Urothelium cell line (cell line): ENCODE measurements at regions not wholly inside any gene's neighbourhood (a gene's known extent, or its start where the extent isn't known, plus 50 kb on each side); places are given as distances from the start of the nearest gene placed in this dataset.

ENCODE experiments used
- DNase-seq: peaks from one replicate; pipeline ENCODE4 v3.0.0; 2011; ENCODE audit warnings: low spot score, mixed read lengths
- FAIRE-seq: peaks from 2 replicates; lab custom pipeline; 2011; peaks lifted over from hg19 to GRCh38; lab: Jason Lieb, UNC

DNA sequence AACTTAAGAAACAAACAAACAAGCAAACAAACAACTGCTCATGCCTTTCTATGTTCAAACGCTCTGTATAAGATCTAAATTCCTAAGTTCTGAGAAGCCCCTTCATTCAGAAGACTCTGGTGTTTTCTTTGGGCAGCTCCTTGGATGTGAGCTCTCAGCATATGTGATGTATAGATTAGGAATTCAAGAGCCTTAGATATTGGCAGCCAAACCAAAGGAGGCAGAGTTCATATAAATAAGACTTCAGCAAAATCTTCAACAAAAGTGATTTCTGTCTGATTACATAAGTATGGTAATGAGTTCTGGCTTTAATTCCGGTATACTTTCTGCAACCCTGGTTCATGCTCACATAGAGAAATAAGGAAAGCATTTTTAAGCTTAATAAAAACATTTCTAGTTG lies 145.6 kb downstream of the DYRK2 start:
- no peak for DNase-seq
- no peak for FAIRE-seq

DNA sequence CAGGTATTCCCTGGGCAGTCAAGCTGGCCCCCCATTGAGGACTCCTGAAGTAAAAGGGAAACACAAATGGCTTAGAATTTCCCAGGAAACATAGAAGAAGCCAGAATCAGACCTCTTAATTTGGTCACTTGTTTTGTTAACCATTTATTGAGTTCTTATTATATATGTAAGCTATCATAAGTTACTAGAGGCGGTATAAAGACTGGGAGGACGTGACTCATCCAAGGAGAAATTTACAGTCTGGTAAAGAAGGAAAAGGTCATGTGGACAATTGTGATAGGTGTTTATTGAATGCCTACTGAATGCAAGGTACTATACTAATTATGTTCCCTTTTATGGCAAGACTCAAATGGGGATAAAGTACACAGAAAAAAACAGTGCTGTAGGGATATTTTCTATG lies 146.7 kb downstream of the DYRK2 start:
- FAIRE-seq = no peak
- DNase-seq = no peak

DNA sequence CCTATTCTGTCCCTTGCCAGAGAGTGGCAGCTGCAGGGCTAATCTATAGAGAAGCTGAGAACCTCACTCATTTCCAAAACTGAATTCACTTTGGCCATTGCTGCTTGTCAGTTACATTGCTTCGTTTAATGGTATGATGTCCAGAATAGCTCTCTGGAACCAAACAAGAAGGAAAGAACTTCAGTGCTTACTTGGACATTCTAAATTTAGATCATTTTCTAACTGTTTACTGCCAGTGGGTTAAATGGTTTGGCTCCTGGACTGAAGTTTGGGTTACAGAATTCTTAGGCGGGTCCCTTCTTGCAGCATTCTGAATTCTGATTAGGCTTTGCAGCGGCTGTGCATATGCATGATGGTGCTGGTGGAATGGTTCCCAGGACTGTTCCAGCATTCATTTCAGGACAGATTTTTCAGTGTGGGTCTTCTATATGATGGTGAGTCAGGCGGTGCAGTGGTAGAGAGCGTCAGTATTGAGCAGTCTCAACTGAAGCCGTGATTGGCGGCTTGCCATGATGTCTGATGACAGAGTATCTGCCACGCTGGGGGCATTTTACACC lies 148.7 kb downstream of the DYRK2 start:
- no peak for DNase-seq
- FAIRE-seq = no peak

DNA sequence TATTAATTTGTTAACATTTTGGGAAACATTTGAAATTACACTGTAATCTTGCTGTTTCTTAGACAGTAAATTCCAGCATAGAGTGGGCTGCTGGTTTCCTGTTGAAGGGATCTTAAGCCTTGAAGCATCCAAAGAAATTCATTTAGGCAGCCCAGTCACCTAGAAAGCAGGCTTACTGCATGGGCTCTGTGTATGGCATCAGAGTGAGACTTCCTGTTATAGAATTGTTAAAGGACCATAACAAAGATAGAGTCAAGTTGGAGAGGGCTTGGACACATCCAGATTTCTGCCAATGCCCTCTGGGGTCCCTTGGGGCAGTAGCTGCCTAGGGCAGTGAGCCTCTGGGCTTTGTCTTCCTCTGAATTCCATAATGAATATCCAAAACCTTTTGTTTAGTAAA lies 149.2 kb downstream of the DYRK2 start:
- FAIRE-seq (no peak), DNase-seq (no peak)

DNA sequence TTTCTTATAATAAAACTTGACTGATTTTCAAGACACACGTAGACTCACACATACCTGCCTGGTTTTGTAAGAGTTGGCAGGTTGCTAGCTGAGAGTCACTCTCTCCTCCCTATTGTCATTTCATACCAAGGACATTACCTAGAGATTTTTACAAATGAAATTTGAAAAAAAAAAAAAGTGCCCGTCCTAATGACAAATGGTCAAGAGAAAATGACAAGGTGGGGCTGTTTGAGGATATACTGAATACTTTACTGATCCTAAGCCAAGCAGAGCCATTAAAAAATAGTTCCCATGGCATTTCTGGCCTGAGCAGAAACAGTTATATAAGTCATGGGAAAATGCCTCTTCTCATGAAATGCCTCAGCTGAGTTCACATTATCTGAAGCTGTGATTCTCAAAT lies 150.2 kb downstream of the DYRK2 start:
- no peak for FAIRE-seq
- DNase-seq = no peak

DNA sequence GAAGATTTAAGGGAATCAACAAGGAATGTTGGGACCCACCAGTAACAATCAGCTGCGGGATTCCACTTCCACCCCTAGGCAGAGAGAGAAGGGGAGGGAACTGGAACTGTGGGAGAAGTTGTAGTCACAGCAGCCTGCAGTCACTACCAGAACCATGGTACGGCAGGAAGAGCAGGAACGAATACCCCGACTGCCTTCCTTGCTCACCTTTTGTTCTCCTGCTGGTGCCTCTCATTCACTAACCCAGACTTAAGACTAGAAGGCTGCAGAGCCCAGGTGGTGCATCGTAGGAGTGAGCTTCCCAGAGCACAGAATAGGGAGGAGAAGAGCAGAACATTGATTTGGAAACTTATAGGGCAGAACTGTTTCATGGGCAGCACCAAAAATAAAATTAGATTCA lies 154.2 kb downstream of the DYRK2 start:
- DNase-seq (no peak), FAIRE-seq (no peak)

DNA sequence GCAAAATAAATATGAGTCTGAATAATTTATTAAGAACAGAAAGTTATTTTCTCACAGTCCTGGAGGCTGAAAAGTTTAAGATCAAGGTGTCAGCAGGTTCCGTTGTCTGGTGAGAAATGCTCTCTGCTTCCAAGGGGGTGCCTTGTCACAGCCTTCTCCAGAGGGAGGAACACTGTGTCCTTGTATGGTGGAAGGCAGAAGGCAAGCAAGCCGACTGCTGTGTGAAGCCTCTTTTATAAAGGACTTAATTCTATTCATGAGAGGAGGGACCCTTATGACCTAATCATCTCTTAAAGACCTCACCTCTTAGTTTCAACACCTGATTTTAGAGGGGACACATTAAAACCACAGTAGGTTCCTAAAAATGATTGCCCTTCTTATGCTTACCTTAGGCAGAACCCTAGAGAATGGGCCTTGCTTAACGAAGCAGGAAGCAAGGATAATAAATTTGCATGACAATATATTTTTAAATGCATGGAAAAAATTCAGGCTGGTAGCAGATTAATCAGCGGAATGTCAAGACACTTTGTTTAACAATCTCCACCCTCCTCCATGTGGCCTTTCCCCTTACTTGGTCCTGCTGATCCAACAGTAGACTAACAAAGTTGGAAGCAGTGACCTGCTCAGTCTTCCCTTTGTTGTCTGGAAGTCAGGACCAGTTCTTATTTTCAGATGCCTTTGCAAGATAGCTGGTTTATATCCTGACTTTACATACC lies 154.9 kb downstream of the DYRK2 start:
- no peak for DNase-seq
- no peak for FAIRE-seq

DNA sequence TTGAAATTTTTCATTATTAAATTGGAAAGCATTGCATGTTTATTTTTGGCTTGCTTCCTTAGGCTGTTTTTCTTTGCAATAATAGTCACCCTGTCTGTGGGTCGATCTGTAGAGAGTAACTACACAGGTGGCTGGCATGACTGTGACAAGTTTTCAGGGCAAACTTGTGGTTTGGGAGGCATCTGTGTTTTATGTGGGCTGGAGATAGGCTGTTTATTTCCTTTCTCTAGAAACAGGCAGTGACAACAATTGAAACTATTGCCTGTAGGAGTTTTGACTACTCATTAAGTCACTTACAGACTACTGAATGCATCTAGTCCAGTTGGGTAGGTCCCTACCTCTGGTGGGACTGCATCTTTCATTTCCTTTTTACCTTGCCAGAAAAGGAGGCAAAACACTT lies 155.6 kb downstream of the DYRK2 start:
- DNase-seq (no peak), FAIRE-seq (no peak)

DNA sequence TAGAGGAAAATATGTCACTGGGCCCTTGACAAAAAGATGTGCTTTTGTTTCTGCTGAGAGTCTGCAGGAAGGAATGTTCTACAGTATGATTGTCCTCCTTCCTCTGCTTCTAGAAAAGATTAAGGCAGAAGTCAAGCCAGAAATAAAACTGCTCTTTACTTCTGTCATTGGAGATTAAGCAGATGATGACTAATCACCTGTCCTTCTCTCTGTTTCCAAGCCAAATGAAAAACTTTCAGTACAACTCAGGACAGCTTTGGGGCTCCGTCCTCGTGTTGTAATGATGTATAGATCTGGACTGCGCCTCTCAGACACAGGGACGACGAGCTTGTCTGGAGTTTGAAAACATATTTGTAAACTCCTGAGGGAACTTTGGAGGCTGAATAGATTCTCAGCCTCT lies 159.3 kb downstream of the DYRK2 start:
- DNase-seq (no peak), FAIRE-seq (no peak)

DNA sequence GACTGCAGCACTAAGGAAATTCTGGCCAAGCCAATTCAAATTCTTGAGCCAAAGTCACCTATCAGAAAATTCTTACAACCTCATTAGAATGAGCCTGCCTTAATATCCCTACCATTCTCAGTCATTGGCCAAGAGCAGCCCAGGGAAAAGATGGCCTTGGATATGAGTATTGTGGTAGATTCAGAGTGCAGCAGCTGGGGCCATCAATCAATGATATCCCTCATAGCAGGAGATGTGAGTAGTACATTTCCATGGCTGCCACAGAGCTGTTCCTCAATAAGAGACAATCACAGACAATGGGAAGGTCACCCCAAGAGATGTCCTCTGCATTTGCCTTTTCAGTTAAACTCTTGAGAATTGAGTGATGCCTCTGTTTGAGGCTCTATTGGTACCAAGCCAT lies 161.6 kb downstream of the DYRK2 start:
- FAIRE-seq (no peak), DNase-seq (no peak)

DNA sequence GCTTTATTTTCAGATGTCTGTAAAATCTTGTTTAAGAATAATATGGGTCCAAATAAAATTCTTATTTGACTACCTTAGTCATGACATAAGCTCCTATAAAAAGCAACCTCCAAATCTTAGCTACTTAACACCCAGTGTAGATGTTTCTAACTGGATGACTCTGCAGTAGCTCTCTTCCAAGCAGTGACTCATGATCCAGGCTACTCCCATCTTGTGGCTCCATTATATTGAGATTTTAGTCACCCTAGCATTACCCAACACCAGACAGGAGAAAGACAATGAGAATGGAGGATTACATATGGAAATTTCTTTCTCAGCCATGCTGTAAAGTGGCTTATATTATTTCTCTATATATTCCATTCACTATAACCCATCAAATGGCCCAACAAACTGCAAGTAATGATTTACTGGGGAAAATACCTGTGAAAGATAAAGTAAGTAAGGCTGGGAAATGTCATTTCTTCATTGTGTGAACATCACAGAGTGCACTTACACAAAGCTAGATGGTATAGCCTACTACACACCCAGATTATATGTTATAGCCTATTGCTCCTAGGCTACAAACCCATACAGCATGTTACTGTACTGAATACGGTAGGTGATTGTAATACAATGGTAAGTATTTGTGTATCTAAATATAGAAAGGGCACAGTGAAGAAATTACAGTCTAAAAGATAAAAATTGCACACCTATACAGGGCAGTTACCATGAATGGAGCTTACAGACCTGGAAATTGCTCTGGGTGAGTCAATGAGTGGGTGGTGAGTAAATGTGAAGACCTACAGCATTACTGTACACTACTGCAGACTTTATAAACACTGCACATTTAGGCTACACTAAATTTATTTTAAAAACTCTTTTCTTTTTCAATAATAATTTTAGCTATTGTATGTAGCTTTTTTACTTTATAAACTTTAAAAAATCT lies 163.2 kb downstream of the DYRK2 start:
- DNase-seq (no peak), FAIRE-seq (no peak)

DNA sequence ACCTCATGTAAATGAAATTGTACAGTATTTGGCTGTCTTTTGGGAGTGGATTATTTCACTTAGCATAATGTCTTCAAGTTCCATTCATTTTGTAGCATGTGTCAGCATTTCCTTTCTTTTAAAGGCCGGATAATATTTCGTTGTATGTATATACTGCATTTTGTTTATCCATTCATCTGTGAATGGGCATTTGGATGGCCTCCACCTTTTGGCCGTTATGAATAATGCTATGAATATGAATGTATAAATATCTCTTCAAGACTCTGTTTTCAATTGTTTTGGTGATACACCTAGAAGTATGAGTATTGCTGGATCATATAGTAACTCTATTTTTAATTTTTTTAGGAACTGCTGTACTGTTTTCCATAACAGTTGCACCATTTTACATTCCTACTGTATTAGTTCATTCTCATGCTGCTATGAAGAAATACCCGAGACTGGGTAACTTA lies 164.9 kb downstream of the DYRK2 start:
- DNase-seq (no peak), FAIRE-seq (no peak)

DNA sequence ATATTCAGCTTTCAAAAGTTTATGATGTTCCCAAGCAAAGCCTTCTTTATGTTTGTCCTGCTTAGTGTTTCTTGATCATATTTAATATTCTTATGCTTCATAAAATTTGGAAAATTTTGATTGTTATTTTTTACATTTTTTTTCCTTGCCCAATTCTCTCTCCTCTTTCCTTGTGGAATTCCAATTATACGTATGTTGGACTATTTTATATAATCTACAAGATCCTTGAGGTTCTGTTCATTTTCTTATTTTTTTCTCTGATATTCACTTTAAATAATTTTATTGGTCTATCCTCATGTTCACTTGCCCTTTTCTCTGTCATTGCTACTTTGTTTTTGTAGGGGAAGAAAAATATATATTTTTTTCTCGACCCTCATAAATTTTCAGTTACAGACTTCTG lies 167.7 kb downstream of the DYRK2 start:
- FAIRE-seq (no peak), DNase-seq (no peak)

DNA sequence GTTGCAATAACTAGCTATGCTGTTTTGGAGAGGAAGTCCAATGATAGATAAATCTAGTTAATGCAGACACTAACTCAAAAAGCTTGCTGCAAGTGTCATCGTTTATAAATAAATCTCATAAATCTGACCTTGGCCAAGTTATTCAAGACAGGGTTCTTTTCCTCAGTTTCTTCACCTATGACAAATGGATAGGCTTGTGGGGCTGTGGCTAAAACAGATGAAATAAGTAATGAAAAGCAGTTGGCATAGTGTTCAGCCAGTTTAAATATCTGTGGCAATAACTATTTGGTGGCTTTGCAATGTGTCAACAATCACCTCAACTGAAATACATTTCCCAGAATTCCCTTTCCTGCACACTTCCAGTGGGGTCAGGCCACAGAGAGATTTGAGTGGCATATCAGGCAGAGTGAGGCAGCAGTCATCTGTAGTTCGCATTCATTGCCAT lies 169.9 kb downstream of the DYRK2 start:
- DNase-seq (no peak), FAIRE-seq (no peak)

DNA sequence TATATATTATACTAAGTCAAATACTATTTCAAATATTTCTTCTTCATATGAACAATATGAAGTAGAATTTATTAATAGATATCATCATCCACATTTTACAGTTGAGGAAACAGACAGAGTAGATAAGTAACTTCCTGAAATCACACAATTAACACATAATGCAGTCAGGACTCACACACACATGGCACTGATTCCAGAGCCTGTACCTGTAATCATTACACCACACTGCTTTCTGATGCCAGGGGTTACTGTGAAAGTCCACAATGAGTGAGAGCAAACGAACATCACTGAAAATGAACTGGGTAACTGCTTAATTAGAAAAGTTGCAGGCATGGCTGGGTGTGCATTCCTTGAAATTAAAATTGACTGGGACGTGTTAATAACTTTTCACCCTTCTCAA lies 169.3 kb upstream of the IFNG-AS1 start:
- no peak for FAIRE-seq
- DNase-seq = no peak

DNA sequence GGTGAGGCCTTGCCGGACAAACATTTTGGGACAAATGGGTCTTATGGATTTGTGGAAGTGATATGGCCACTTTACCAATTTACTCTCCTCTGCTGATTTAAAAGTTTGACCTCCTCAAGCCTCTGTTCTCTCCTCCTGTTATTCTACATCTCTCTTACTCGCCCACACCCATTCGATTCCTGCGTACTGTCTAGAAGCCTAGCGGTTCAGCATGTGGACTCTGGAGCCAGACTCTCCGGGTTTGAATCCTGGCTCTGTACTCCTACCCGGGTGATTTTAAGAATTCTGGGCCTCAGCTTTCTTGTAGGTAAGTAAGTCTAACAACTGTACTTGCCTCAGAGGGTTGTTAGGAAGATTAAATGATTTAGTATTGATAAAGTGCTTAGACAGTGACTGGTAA lies 168.6 kb upstream of the IFNG-AS1 start:
- DNase-seq (no peak), FAIRE-seq (no peak)

DNA sequence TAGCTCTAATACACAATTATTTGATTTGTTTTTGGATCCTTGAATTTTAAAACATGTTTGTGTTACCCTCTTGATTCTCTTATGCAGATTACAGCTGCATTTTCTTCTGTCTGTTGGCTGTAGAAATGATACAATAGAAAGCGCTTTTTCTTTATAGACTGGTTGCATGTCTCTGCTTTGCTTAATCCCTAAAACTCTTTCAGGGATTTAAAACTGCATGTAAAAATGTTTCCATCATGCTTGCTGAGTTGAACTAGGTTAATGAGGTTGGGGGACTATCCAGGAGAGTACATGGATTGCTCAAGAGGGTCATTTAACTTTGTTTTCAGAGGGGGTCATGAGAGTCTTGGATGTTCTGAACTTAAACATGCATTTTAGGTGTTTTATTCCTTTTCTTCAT lies 166.4 kb upstream of the IFNG-AS1 start:
- no peak for FAIRE-seq
- DNase-seq = no peak

DNA sequence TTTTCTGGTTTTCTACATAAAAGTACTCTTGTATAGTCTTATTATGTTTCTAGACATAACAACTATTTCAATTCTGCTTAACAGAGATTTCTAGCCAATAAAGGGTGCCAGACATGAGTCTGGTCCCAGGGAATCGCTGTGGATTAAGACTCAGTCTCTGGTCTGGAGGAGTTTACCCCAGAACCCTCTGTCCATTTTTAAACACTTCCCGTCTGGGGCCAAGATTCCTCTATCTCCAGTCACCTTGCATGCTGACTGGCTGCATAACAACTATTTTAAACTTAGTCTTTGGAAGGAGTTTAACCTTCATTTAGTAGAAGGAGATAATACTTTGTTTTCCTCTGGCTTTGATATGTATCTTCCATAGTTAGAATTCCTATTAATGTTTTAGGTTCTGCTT lies 163.1 kb upstream of the IFNG-AS1 start:
- no peak for DNase-seq

DNA sequence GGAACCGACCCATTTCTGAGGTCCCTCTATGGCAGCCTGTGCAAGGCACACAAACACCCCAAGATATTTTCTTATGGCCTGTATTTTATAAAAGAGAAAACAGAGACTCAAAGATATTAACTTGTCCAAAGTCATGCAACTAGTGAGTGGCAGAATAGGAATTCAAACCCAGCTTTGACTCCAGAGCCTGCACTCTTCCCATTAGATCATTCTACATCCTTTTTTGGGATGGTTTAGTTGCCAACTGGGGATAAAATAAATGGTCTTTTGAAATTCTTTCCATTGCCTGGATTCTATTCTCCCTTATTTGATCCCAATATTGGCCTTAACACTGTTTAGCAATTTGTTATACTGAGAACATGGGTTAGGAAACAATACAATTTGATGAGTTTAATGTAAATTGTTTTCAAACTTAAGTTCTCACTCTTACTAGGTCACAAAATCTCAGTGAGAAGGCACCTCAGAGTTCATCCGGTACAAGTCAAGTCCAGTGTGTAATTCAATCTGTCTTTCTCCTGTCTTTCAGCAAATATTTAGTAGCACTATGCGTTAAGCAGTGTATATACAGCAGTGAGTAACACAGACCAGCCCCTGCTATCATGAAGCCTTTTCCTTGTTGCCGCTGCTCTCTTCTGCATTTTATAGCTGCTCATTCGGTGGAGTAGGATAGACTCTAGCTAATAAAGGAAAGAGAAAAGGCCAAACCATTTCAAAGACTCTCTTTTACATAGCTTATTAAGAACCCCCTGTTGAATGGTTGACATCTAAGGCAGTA lies 162.1 kb upstream of the IFNG-AS1 start:
- no peak for FAIRE-seq

More for the DNA sequence above, 163.1 kb upstream of the IFNG-AS1 start:
- FAIRE-seq = no peak

DNA sequence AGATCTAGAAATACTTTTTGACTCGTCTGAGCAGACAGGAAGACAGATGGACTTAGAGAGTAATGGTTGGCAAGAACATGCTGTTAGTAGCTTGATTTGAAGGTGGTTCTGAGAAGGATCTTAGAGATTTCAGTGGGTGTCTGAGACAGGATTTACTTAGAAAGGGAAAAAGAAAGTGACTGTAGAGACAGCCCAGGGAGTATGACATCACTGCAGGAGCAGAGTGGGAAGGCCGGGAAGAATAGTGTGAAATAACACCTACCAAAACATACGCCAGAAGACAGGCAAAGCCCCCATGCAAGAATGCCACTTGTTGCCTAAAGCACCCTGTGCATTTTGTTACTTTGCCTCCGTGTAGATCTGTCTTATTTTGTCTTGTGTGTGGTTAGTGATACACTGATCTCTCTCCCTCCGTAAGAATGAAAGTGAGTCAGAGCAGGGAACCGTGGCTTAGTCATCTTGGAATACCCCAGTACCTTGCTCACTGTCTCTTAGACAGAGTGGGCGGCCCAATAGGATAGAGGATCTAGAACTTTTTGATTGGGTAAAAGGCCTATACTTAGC lies 161.3 kb upstream of the IFNG-AS1 start:
- FAIRE-seq (peak; percentile 61), DNase-seq (peak; percentile 72)

More for the DNA sequence above, 162.1 kb upstream of the IFNG-AS1 start:
- DNase-seq = no peak

DNA sequence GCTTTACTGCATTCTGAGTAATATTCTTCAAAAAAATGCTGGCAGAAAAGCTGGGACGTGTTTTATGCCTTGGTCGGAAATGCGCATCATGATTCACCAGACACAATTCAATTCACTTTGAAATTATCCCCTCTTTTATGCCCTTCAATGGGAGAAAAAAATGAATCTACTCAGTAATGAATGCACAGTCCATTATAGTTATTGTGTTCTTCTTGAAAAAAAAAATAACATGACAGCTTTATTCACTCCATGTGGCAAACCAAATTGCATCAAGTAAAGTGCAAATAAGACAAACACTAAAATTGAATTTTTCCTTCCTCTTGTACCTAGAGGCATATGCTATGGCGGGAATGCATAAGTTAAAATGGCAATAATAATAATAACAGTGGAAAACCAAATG lies 159.4 kb upstream of the IFNG-AS1 start:
- no peak for FAIRE-seq

More for the DNA sequence above, 159.4 kb upstream of the IFNG-AS1 start:
- no peak for DNase-seq
